ENCODE measurements at regions not wholly inside any gene's neighbourhood (a gene's known extent, or its start where the extent isn't known, plus 50 kb on each side); places are given as distances from the start of the nearest gene placed in this dataset.

DNA sequence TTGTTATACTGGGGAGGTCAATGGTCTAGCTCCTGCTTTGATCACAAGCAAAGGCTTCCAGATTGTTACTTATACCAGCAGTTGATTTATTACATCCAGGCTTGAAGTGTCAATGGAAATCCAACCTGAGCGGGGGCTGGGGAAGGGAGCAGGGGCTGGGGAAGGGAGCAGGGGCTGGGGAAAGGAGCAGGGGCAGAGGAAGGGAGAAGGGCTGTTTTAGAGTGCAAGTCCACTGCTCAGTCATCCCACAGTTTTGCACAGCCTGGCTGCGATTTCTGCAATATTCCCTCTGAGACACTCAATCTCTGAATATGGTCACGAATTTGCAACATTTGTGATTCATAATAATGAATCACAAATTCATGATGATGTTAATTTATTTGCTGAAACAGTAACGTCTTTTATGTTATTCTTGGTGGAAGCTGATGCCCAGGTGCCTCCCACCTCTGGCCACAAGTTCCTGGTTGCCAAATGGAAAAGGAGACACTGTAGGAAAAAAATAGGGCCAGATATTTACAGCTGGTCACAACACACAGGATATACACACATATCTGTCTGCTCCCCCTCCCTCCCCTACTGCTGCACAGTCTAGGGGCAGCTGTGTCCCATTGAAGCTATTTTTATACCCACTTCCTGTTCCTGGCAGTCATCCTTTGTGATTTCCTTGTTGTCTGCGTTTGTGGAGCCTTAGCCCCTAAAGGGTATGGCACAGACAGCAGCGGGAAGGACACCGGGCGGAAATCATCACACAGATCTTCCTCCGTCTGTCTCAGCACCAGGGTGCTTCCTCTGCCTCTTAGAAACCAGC, 325.1 kb downstream of the GADD45G start:
- TF ChIP-seq CTCF (IDR thresholded peaks at IDR 0.05; ENCODE audit: insufficient read depth, low read length, poor library complexity, severe bottlenecking) (no peak), EZH2phosphoT487 (conservative IDR thresholded peaks at IDR 0.05; ENCODE audit: low read length) (no peak)

All from SU-DHL-6 (cell line).